HCT116 (cell line): ENCODE measurements at regions not wholly inside any gene's neighbourhood (a gene's known extent, or its start where the extent isn't known, plus 50 kb on each side); places are given as distances from the start of the nearest gene placed in this dataset.

Experiments
- CEBPB ChIP-seq: IDR thresholded peaks from 2 replicates; pipeline ENCODE4 v1.6.1; 2012; ENCODE audit warnings: low read depth
- EZH2phosphoT487 ChIP-seq: fragments of 200-600 bp; IDR thresholded peaks from 2 replicates; pipeline ENCODE4 v1.6.1; 2018; ENCODE audit warnings: antibody characterized with exemption, borderline replicate concordance
- FOSL1 ChIP-seq: IDR thresholded peaks from 2 replicates; pipeline ENCODE4 v1.6.1; 2012; ENCODE audit warnings: low read depth
- JUND ChIP-seq: IDR thresholded peaks from 2 replicates; pipeline ENCODE4 v1.6.1; 2012
- POLR2A ChIP-seq: IDR thresholded peaks from 2 replicates; pipeline ENCODE4 v1.7.0; 2011; ENCODE audit warnings: borderline replicate concordance; ENCODE audit not compliant: insufficient read depth, insufficient read length; ENCODE audit errors: extremely low read depth
- SIN3A ChIP-seq: IDR thresholded peaks from 2 replicates; pipeline ENCODE4 v1.6.1; 2012; ENCODE audit warnings: low read depth
- TCF7L2 ChIP-seq: IDR thresholded peaks from 2 replicates; pipeline ENCODE4 v1.7.0; 2011; ENCODE audit warnings: borderline replicate concordance, inconsistent platforms; ENCODE audit not compliant: insufficient read depth, insufficient read length; ENCODE audit errors: extremely low read depth
- YY1 ChIP-seq: IDR thresholded peaks from 2 replicates; pipeline ENCODE4 v1.6.1; 2011; ENCODE audit warnings: low read length, low read depth, moderate library complexity, mild to moderate bottlenecking; ENCODE audit not compliant: insufficient replicate concordance; ENCODE audit errors: extremely low read depth
- TF ChIP-seq, protein P1 (sequence below): IDR thresholded peaks from 2 replicates; pipeline ENCODE4 v1.6.1; 2012; ENCODE audit warnings: low read depth
- TF ChIP-seq, protein P2 (sequence below): IDR thresholded peaks from 2 replicates; pipeline ENCODE4 v1.6.1; 2011; ENCODE audit warnings: mild to moderate bottlenecking, low read length, moderate library complexity; ENCODE audit not compliant: insufficient replicate concordance; ENCODE audit errors: extremely low read depth

DNA sequence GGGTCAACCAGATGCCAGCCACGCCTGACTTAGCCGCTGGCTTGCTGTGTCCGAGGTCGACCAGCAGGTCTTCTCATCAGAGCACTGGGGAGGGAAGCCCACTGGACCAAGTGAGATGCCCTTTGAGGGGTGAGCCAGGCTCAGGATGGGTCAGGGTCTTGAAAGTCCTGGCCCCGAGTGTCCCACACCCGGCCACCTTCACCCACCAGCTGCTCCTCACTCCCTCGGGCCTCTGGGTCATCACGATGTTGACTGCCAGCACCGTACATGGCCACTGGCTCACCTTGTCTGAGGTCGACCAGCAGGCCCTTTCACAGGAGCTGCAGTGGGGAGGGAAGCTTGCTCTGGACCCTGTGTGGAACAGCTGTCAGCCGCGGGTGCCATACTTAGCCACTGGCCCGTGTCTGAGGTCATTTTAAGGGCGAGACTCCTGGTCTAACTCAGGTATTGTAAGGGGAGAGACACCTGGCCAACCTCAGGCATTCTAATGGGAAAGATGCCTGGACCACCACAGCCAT is 1361.3 kb downstream of the UQCRFS1 start (continued):
- TF ChIP-seq, protein P1, sequence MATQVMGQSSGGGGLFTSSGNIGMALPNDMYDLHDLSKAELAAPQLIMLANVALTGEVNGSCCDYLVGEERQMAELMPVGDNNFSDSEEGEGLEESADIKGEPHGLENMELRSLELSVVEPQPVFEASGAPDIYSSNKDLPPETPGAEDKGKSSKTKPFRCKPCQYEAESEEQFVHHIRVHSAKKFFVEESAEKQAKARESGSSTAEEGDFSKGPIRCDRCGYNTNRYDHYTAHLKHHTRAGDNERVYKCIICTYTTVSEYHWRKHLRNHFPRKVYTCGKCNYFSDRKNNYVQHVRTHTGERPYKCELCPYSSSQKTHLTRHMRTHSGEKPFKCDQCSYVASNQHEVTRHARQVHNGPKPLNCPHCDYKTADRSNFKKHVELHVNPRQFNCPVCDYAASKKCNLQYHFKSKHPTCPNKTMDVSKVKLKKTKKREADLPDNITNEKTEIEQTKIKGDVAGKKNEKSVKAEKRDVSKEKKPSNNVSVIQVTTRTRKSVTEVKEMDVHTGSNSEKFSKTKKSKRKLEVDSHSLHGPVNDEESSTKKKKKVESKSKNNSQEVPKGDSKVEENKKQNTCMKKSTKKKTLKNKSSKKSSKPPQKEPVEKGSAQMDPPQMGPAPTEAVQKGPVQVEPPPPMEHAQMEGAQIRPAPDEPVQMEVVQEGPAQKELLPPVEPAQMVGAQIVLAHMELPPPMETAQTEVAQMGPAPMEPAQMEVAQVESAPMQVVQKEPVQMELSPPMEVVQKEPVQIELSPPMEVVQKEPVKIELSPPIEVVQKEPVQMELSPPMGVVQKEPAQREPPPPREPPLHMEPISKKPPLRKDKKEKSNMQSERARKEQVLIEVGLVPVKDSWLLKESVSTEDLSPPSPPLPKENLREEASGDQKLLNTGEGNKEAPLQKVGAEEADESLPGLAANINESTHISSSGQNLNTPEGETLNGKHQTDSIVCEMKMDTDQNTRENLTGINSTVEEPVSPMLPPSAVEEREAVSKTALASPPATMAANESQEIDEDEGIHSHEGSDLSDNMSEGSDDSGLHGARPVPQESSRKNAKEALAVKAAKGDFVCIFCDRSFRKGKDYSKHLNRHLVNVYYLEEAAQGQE = no peak
- TF ChIP-seq CEBPB (no peak), EZH2phosphoT487 (no peak), SIN3A (no peak), JUND (no peak), TCF7L2 (no peak), POLR2A (no peak), YY1 (no peak), FOSL1 (no peak)
- TF ChIP-seq, protein P2, sequence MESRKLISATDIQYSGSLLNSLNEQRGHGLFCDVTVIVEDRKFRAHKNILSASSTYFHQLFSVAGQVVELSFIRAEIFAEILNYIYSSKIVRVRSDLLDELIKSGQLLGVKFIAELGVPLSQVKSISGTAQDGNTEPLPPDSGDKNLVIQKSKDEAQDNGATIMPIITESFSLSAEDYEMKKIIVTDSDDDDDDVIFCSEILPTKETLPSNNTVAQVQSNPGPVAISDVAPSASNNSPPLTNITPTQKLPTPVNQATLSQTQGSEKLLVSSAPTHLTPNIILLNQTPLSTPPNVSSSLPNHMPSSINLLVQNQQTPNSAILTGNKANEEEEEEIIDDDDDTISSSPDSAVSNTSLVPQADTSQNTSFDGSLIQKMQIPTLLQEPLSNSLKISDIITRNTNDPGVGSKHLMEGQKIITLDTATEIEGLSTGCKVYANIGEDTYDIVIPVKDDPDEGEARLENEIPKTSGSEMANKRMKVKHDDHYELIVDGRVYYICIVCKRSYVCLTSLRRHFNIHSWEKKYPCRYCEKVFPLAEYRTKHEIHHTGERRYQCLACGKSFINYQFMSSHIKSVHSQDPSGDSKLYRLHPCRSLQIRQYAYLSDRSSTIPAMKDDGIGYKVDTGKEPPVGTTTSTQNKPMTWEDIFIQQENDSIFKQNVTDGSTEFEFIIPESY = no peak
